ENCODE measurements at regions not wholly inside any gene's neighbourhood (a gene's known extent, or its start where the extent isn't known, plus 50 kb on each side); places are given as distances from the start of the nearest gene placed in this dataset.

GRCh38 chr22:44439356-44440223, 58.4 kb downstream of the RTL6 start:
- no peak overlapping the region for H3K27ac ChIP-seq (ENCODE audit: low read length)
- H4K20me1 ChIP-seq (ENCODE audit: insufficient read depth, low read length), result peaks cover 6% of the 10 kb centered on the region; the same call in 1 of the 2 replicates
- H3K9ac ChIP-seq (ENCODE audit: low read depth, low read length), result no peak overlapping the region
- no peaks in the 10 kb centered on the region for H3K4me1 ChIP-seq (ENCODE audit: insufficient read depth, low read length)
- H2AFZ ChIP-seq (ENCODE audit: low read depth, low read length), result no peak overlapping the region
- no peak overlapping the region for H3K4me2 ChIP-seq (ENCODE audit: insufficient read depth, low read length)
- TF ChIP-seq CTCF (IDR thresholded peaks at IDR 0.05; ENCODE audit: borderline replicate concordance, extremely low read depth, low read length, poor library complexity, severe bottlenecking) (no peak), EZH2 (IDR thresholded peaks at IDR 0.05; ENCODE audit: borderline replicate concordance, low read depth, low read length, severe bottlenecking) (no peak)
- H3K36me3 ChIP-seq (ENCODE audit: insufficient read depth, low read length), result no peaks in the 10 kb centered on the region
- H3K79me2 ChIP-seq (ENCODE audit: insufficient read depth, low read length), result no peaks in the 10 kb centered on the region
- peaks cover 3% of the 10 kb centered on the region for H3K27me3 ChIP-seq (ENCODE audit: insufficient read depth, low read length, poor library complexity)
- ATAC-seq (ENCODE audit: insufficient read depth, low read depth), result no peak; the same call in 2 of the 3 replicates
- no peaks in the 10 kb centered on the region for H3K9me3 ChIP-seq (ENCODE audit: insufficient read depth, low read length, severe bottlenecking)
- no peak for DNase-seq
- H3K4me3 ChIP-seq (ENCODE audit: low read depth in 1 of 2, low read length in 2 of 2), result no peak overlapping the region

GRCh38 chr22:44438481-44439131, 59.4 kb downstream of the RTL6 start:
- Histone ChIP-seq H3K9ac (ENCODE audit: low read depth, low read length) (no peak overlapping the region), H3K27me3 (ENCODE audit: insufficient read depth, low read length, poor library complexity) (peaks cover 8% of the 10 kb centered on the region), H3K36me3 (ENCODE audit: insufficient read depth, low read length) (no peaks in the 10 kb centered on the region), H2AFZ (ENCODE audit: low read depth, low read length) (no peak overlapping the region), H3K4me2 (ENCODE audit: insufficient read depth, low read length) (no peak overlapping the region), H4K20me1 (ENCODE audit: insufficient read depth, low read length) (peaks cover 6% of the 10 kb centered on the region; the same call in 1 of the 2 replicates), H3K9me3 (ENCODE audit: insufficient read depth, low read length, severe bottlenecking) (no peaks in the 10 kb centered on the region), H3K4me3 (ENCODE audit: low read depth in 1 of 2, low read length in 2 of 2) (no peak overlapping the region), H3K4me1 (ENCODE audit: insufficient read depth, low read length) (no peaks in the 10 kb centered on the region), H3K79me2 (ENCODE audit: insufficient read depth, low read length) (no peaks in the 10 kb centered on the region), H3K27ac (ENCODE audit: low read length) (no peak overlapping the region)
- TF ChIP-seq EZH2 (IDR thresholded peaks at IDR 0.05; ENCODE audit: borderline replicate concordance, low read depth, low read length, severe bottlenecking), result no peak
- TF ChIP-seq CTCF (IDR thresholded peaks at IDR 0.05; ENCODE audit: borderline replicate concordance, extremely low read depth, low read length, poor library complexity, severe bottlenecking), result no peak
- ATAC-seq (ENCODE audit: insufficient read depth, low read depth), result no peak
- no peak for DNase-seq

- H3K36me3 ChIP-seq (ENCODE audit: insufficient read depth, low read length), result no peaks in the 10 kb centered on the region
- no peak overlapping the region for H2AFZ ChIP-seq (ENCODE audit: low read depth, low read length)
- H3K9ac ChIP-seq (ENCODE audit: low read depth, low read length), result no peak overlapping the region
- no peaks in the 10 kb centered on the region for H3K4me1 ChIP-seq (ENCODE audit: insufficient read depth, low read length)
- no peak overlapping the region for H3K4me2 ChIP-seq (ENCODE audit: insufficient read depth, low read length)
- H3K79me2 ChIP-seq (ENCODE audit: insufficient read depth, low read length), result no peaks in the 10 kb centered on the region
- TF ChIP-seq CTCF (IDR thresholded peaks at IDR 0.05; ENCODE audit: borderline replicate concordance, extremely low read depth, low read length, poor library complexity, severe bottlenecking) (no peak), EZH2 (IDR thresholded peaks at IDR 0.05; ENCODE audit: borderline replicate concordance, low read depth, low read length, severe bottlenecking) (no peak)
- no peak overlapping the region for H3K4me3 ChIP-seq (ENCODE audit: low read depth in 1 of 2, low read length in 2 of 2)
- ATAC-seq (ENCODE audit: insufficient read depth, low read depth) (no peak), DNase-seq (no peak)
- H4K20me1 ChIP-seq (ENCODE audit: insufficient read depth, low read length), result peaks cover 6% of the 10 kb centered on the region; the same call in 1 of the 2 replicates
- H3K27me3 ChIP-seq (ENCODE audit: insufficient read depth, low read length, poor library complexity), result peaks cover 9% of the 10 kb centered on the region
- no peak overlapping the region for H3K27ac ChIP-seq (ENCODE audit: low read length)
- no peaks in the 10 kb centered on the region for H3K9me3 ChIP-seq (ENCODE audit: insufficient read depth, low read length, severe bottlenecking)
Measured at GRCh38 chr22:44438056-44438455, 60.0 kb downstream of the RTL6 start.
